HG03039 (cell line): ENCODE measurements at regions not wholly inside any gene's neighbourhood (a gene's known extent, or its start where the extent isn't known, plus 50 kb on each side); places are given as distances from the start of the nearest gene placed in this dataset.

Source experiments
- ATAC-seq: cut with Tn5 transposase; IDR thresholded peaks from one replicate; pipeline ENCODE4 v1.9.1; 2021; ENCODE audit warnings: mild to moderate bottlenecking, moderate library complexity; ENCODE audit not compliant: unreplicated experiment

GRCh38 chr4:22030881-22031280 is 82.3 kb upstream of the KCNIP4 start:
- ATAC-seq, result no peak

DNA sequence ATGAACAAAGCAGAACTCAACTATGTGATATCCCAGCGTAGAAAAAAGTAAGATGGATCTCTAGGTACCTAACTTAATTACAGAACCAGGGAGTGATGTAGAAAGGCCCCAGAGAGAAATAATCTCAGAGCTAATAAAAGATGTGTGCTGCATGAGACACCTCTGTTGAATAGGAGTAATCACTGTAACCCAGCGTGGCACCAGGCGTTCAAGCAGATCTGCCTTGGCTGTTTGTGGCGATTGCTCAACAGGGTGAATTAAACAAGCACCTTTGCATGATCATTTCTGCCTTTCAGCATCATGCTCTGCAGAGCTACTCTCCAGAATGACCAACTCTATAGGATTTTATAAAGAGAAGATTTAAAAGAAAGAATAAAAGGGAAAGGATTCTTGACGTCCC is 81.7 kb upstream of the KCNIP4 start:
- ATAC-seq, result no peak

DNA sequence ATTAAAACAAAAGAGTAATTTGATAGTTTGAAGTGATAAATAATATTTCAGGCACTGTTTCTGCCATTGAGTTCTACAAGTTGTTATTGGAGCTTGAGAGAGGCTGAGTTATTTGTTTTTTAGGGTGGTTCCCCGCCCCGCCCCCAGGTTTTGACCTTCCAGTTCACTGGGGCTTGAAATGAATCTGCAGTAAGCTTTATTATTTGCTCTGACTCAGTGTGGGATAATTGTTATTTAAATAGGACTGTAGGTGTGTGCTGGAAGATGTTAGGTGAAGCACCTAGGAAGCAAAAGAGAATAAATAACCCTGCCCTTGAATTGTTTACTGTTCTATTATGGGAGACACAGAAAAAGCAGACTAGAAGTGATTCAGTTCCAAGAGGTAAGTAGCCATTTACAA is 81.2 kb upstream of the KCNIP4 start:
- no peak for ATAC-seq

DNA sequence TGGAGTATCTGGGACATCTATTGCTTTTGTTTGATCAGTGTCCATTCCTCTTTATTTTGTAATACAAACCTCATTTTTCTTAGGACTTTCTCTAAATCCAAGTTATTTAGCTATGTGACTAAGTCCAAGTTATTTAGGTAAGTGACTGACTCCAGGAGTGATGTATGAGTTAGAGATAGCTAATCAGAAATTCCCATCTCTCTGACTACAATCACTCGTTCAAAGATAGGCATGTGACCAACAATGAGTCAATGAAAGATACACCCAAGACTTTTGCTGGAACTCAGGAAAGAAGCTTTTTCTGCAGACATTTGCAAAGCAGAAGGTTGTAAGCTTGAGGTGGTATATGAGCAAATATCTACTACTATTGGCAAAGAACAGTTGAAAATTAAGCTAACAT is 72.5 kb upstream of the KCNIP4 start:
- ATAC-seq, result no peak

DNA sequence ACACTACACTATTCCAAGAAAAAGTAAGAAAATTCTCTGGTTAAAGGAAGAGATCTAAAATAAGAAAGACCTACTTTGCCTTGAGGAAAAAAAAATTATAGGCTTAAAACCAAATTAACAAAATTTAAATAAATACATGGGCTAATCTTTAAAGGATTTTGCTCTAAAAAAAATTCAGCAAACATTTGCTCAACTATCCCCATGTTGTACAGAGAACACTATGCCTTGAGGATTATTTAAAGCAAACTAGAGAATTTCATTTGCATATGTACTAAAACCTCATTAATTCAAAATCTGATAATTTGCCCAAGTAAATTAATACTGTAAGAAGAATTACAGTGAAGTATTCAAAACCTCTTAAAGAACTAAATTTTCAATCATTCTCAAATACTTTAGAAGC is 71.6 kb upstream of the KCNIP4 start:
- no peak for ATAC-seq

GRCh38 chr4:22019676-22020075 is 71.1 kb upstream of the KCNIP4 start:
- ATAC-seq, result no peak

- no peak for ATAC-seq
Observed at GRCh38 chr4:22014222-22014741, 65.7 kb upstream of the KCNIP4 start.

GRCh38 chr4:22003878-22004277 is 55.3 kb upstream of the KCNIP4 start:
- no peak for ATAC-seq
